IMR-90 (cell line): ENCODE measurements at regions not wholly inside any gene's neighbourhood (a gene's known extent, or its start where the extent isn't known, plus 50 kb on each side); places are given as distances from the start of the nearest gene placed in this dataset.

Experiments used
- ATAC-seq: fragments of 200-7000 bp; cut with Tn5 transposase; 2 replicates; pipeline ENCODE4 v1.9.1; 2020; ENCODE audit warnings: low read depth, mild to moderate bottlenecking, moderate library complexity
- BruUV-seq: library from RNA; stranded (reverse); fragments of 400-500 nt; replicated peaks from 2 replicates; lab custom pipeline; 2021; lab: Mats Ljungman, UMichigan
- CTCF ChIA-PET: fragments of 300-600 bp; formaldehyde crosslinking; extraction: SDS; loops from one replicate; lab custom pipeline; 2021; ENCODE audit warnings: antibody characterized with exemption; lab: Yijun Ruan, JAX
- POLR2A ChIA-PET: fragments of 300-600 bp; sonication (Branson Sonifier 250); formaldehyde crosslinking; loops from one replicate; lab custom pipeline; 2022; ENCODE audit warnings: antibody characterized with exemption; ENCODE audit not compliant: unreplicated experiment; lab: Charles Lee
- DNase-seq: peaks from one replicate; pipeline ENCODE4 v3.0.0; 2013
- H2AFZ ChIP-seq: replicated peaks from 2 replicates; pipeline ENCODE3; 2013; ENCODE audit warnings: low read length, mild to moderate bottlenecking; ENCODE audit not compliant: poor library complexity
- H2AK5ac ChIP-seq: 2 replicates; pipeline ENCODE4 v1.6.1; 2013; ENCODE audit warnings: low read depth, low read length, inconsistent platforms
- H2AK9ac ChIP-seq: replicated peaks from 2 replicates; pipeline ENCODE3; 2013; ENCODE audit warnings: mild to moderate bottlenecking, low read depth, low read length, moderate library complexity; ENCODE audit not compliant: poor library complexity
- H2BK120ac ChIP-seq: 2 replicates; pipeline ENCODE4 v1.6.1; 2013; ENCODE audit warnings: low read depth, low read length, inconsistent platforms
- H2BK15ac ChIP-seq: 3 replicates; pipeline ENCODE4 v1.6.1; 2013; ENCODE audit warnings: low read depth, low read length, inconsistent platforms
- H2BK20ac ChIP-seq: 2 replicates; pipeline ENCODE4 v1.6.1; 2013; ENCODE audit warnings: low read depth, mild to moderate bottlenecking, inconsistent platforms, low read length, moderate library complexity
- H2BK5ac ChIP-seq: 2 replicates; pipeline ENCODE4 v1.6.1; 2013; ENCODE audit warnings: mild to moderate bottlenecking, low read depth, low read length, inconsistent platforms; ENCODE audit not compliant: poor library complexity, severe bottlenecking
- H3K14ac ChIP-seq: replicated peaks from 2 replicates; pipeline ENCODE4 v1.6.1; 2013; ENCODE audit warnings: low read depth, low read length, inconsistent platforms
- H3K18ac ChIP-seq: 2 replicates; pipeline ENCODE4 v1.6.1; 2013; ENCODE audit warnings: low read depth, low read length, control low read depth
- H3K23ac ChIP-seq: 2 replicates; pipeline ENCODE4 v1.6.1; 2013; ENCODE audit warnings: low read depth, low read length, inconsistent platforms
- H3K27ac ChIP-seq: 2 replicates; pipeline ENCODE4 v1.5.1; 2013; ENCODE audit warnings: mild to moderate bottlenecking, control low read depth, low read length; ENCODE audit not compliant: insufficient read depth
- H3K27me3 ChIP-seq: 2 replicates; pipeline ENCODE4 v1.6.1; 2013; ENCODE audit warnings: low read length; ENCODE audit not compliant: control insufficient read depth, insufficient read depth
- H3K36me3 ChIP-seq: 2 replicates; pipeline ENCODE4 v1.6.1; 2013; ENCODE audit warnings: low read length, mixed read lengths; ENCODE audit not compliant: control insufficient read depth, insufficient read depth
- H3K4ac ChIP-seq: 2 replicates; pipeline ENCODE4 v1.6.1; 2013; ENCODE audit warnings: low read depth, low read length, inconsistent platforms
- H3K4me1 ChIP-seq: 2 replicates; pipeline ENCODE4 v1.6.1; 2013; ENCODE audit warnings: low read length, mixed read lengths; ENCODE audit not compliant: control insufficient read depth, insufficient read depth
- H3K4me2 ChIP-seq: 2 replicates; pipeline ENCODE4 v1.6.1; 2013; ENCODE audit warnings: low read depth, mild to moderate bottlenecking, control low read depth, low read length, moderate library complexity
- H3K4me3 ChIP-seq: 2 replicates; pipeline ENCODE4 v1.5.1; 2013; ENCODE audit warnings: low read depth, mild to moderate bottlenecking, control low read depth, low read length, moderate library complexity; ENCODE audit not compliant: insufficient read depth
- H3K56ac ChIP-seq: 2 replicates; pipeline ENCODE4 v1.6.1; 2013; ENCODE audit warnings: low read length, inconsistent platforms; ENCODE audit not compliant: insufficient read depth; ENCODE audit errors: extremely low read depth
- H3K79me1 ChIP-seq, 2 experiments: 2 replicates each; pipeline ENCODE4 v1.6.1; 2013; ENCODE audit warnings: low read length in 2 of 2, inconsistent platforms in 1 of 2, low read depth in 1 of 2
- H3K9ac ChIP-seq: 2 replicates; pipeline ENCODE4 v1.6.1; 2013; ENCODE audit warnings: low read depth, low read length, control low read depth
- H3K9me1 ChIP-seq: 2 replicates; pipeline ENCODE4 v1.6.1; 2013; ENCODE audit warnings: low read length, inconsistent platforms; ENCODE audit not compliant: insufficient read depth
- H3K9me3 ChIP-seq: 2 replicates; pipeline ENCODE4 v1.6.1; 2013; ENCODE audit warnings: low read length; ENCODE audit not compliant: control insufficient read depth, insufficient read depth
- H4K20me1 ChIP-seq: 2 replicates; pipeline ENCODE4 v1.6.1; 2013; ENCODE audit warnings: low read length, inconsistent platforms; ENCODE audit not compliant: insufficient read depth
- H4K5ac ChIP-seq: 2 replicates; pipeline ENCODE4 v1.6.1; 2013; ENCODE audit warnings: mild to moderate bottlenecking, low read depth, low read length, control low read depth
- H4K8ac ChIP-seq, 2 experiments: 2 replicates each; pipeline ENCODE4 v1.6.1; 2013; ENCODE audit warnings: low read depth in 2 of 2, low read length in 2 of 2, control low read depth in 1 of 2, inconsistent platforms in 1 of 2
- H4K91ac ChIP-seq: 2 replicates; pipeline ENCODE4 v1.6.1; 2013; ENCODE audit warnings: low read depth, low read length, inconsistent platforms; ENCODE audit not compliant: insufficient read depth
- CEBPB ChIP-seq: IDR thresholded peaks from 2 replicates; pipeline ENCODE4 v1.6.1; 2012; ENCODE audit warnings: low read depth, low read length, improper control_type of control experiment
- CHD1 ChIP-seq: IDR thresholded peaks from 2 replicates; pipeline ENCODE4 v1.6.1; 2012; ENCODE audit warnings: low read depth, low read length, improper control_type of control experiment
- CTCF ChIP-seq: conservative IDR thresholded peaks from 2 replicates; pipeline ENCODE4 v1.5.1; 2012; ENCODE audit warnings: mild to moderate bottlenecking, low read depth, low read length, improper control_type of control experiment
- MXI1 ChIP-seq: IDR thresholded peaks from 2 replicates; pipeline ENCODE4 v1.6.1; 2012; ENCODE audit warnings: low read depth, mild to moderate bottlenecking, low read length, moderate library complexity, borderline replicate concordance
- NFE2L2 ChIP-seq: fragments of 150-350 bp; IDR thresholded peaks from 2 replicates; pipeline ENCODE4 v1.6.1; 2016; ENCODE audit warnings: low read depth, mild to moderate bottlenecking, low read length
- POLR2A ChIP-seq: IDR thresholded peaks from 2 replicates; pipeline ENCODE4 v1.6.1; 2012; ENCODE audit warnings: mild to moderate bottlenecking, low read depth, low read length
- RAD21 ChIP-seq: IDR thresholded peaks from 2 replicates; pipeline ENCODE4 v1.6.1; 2012; ENCODE audit warnings: low read length, improper control_type of control experiment
- RFX5 ChIP-seq: IDR thresholded peaks from 2 replicates; pipeline ENCODE4 v1.8.0; 2012; ENCODE audit warnings: low read depth, mild to moderate bottlenecking, low read length, moderate library complexity
- SMC3 ChIP-seq: fragments of 150-350 bp; IDR thresholded peaks from 2 replicates; pipeline ENCODE4 v1.6.1; 2016; ENCODE audit warnings: low read depth, mild to moderate bottlenecking, antibody characterized with exemption, low read length, moderate library complexity
- WGBS, 2 experiments: methylation state at CpG; one replicate each; pipeline versions ENCODE4 v1.1.5 to v1.1.7; 2013; ENCODE audit warnings: missing lambda C conversion rate in 2 of 2; ENCODE audit not compliant: insufficient read length in 1 of 2; ENCODE audit errors: extremely low coverage in 2 of 2; 5-methylcytosine and 5-hydroxymethylcytosine counted together
- dilution Hi-C: fragments of 300-500 bp; cut with HindIII; formaldehyde crosslinking; loops from one replicate; pipeline ENCODE4 v1.14.3; 2018; ENCODE audit warnings: low sequenced_read_pairs; ENCODE audit not compliant: unreplicated experiment
- in situ Hi-C: fragments of 300-500 bp; cut with MboI; formaldehyde crosslinking; loops from 3 replicates; pipeline ENCODE4 v1.14.3; 2019; ENCODE audit warnings: low sequenced_read_pairs, inconsistent platforms, mixed read lengths
- intact Hi-C: fragments of 100-400 bp; cut with micrococcal nuclease; formaldehyde crosslinking; loops from 2 replicates; pipeline ENCODE4 v1.10.0; 2022

GRCh38 chr20:5433352-5433751 is 116.6 kb upstream of the PROKR2 start:
- Histone ChIP-seq H2BK20ac (no peak overlapping the region), H3K23ac (no peak overlapping the region), H3K9me3 (no peaks in the 10 kb centered on the region), H2BK120ac (no peak overlapping the region), H3K36me3 (no peaks in the 10 kb centered on the region), H2AFZ (no peak overlapping the region), H4K20me1 (no peaks in the 10 kb centered on the region), H3K56ac (no peak overlapping the region), H3K79me1 (no peaks in the 10 kb centered on the region), H4K91ac (no peak overlapping the region), H2BK15ac (no peak overlapping the region), H2AK9ac (no peak overlapping the region), H3K4me2 (no peak overlapping the region), H3K9ac (no peak overlapping the region), H3K4ac (no peak overlapping the region), H4K5ac (no peak overlapping the region), H3K4me1 (no peaks in the 10 kb centered on the region), H2AK5ac (no peak overlapping the region), H4K8ac (no peak overlapping the region), H3K27me3 (0 out of 2 replicates have a peak, but pooled peaks cover 4% of the 10 kb centered on the region), H3K18ac (no peak overlapping the region), H3K9me1 (no peaks in the 10 kb centered on the region), H3K4me3 (no peak overlapping the region), H2BK5ac (no peak overlapping the region), H3K14ac (no peak overlapping the region), H3K27ac (no peak overlapping the region)
- in situ Hi-C loops = no loop called here
- ChIA-PET POLR2A (no interaction called here), CTCF (no interaction called here)
- 17% methylated on average over 1 of the region's 3 CpGs; no CpG with 5 or more reads in 1 of the 2 experiments for WGBS, 2 experiments
- no peak for DNase-seq
- no peak for ATAC-seq
- intact Hi-C loops = no loop called here
- no TSS peak for BruUV-seq
- dilution Hi-C loops = no loop called here
- TF ChIP-seq MXI1 (no peak), POLR2A (no peak), SMC3 (no peak), CHD1 (no peak), CTCF (no peak), NFE2L2 (no peak), RFX5 (no peak), CEBPB (no peak), RAD21 (no peak)
